A549 (cell line): ENCODE measurements at regions not wholly inside any gene's neighbourhood (a gene's known extent, or its start where the extent isn't known, plus 50 kb on each side); places are given as distances from the start of the nearest gene placed in this dataset.
"Not testable (repeated sequence)": the region's sequence is repeated elsewhere in the genome, so short reads cannot be mapped to it uniquely, and the experiment has no call there.

ENCODE experiments used
- ATAC-seq, 2 experiments: fragments of 200-7000 bp in 1 of 2; fragments of >200 bp in 1 of 2; cut with Nextera tagmentation in 1 of 2; cut with Tn5 transposase in 1 of 2; 3 replicates each; pipeline versions ENCODE4 v1.8.0 to v1.9.1; 2018 to 2020; ENCODE audit warnings: mild to moderate bottlenecking in 1 of 2, moderate library complexity in 1 of 2
- CTCF ChIA-PET: fragments of 300-600 bp; sonication (Branson Sonifier 250); formaldehyde crosslinking; extraction: SDS; loops from one replicate; lab custom pipeline; 2021; ENCODE audit warnings: antibody characterized with exemption, inconsistent platforms; lab: Yijun Ruan, JAX
- POLR2A ChIA-PET: fragments of 350-600 bp; formaldehyde crosslinking; extraction: SDS; loops from one replicate; lab custom pipeline; 2021; ENCODE audit warnings: antibody characterized with exemption, inconsistent platforms; lab: Yijun Ruan, JAX
- DNase-seq, 2 experiments: peaks; one replicate each; pipeline versions ENCODE4 v3.0.0 to v3.0.0-alpha.2; 2011 to 2016; ENCODE audit warnings: low read depth in 1 of 2, low spot score in 1 of 2
- FAIRE-seq: peaks from 2 replicates; lab custom pipeline; 2011; peaks lifted over from hg19 to GRCh38; lab: Jason Lieb, UNC
- H3K27ac ChIP-seq, 2 experiments: fragments of >200 bp; sonication (Bioruptor Twin); formaldehyde crosslinking; 3 replicates each; pipeline ENCODE4 v1.5.1; 2016 to 2017
- H3K4me1 ChIP-seq: fragments of >200 bp; sonication (Bioruptor Twin); formaldehyde crosslinking; 3 replicates; pipeline ENCODE4 v1.6.1; 2016
- H3K4me2 ChIP-seq: fragments of >200 bp; sonication (Bioruptor Twin); formaldehyde crosslinking; 3 replicates; pipeline ENCODE4 v1.6.1; 2016
- H3K4me3 ChIP-seq: fragments of >200 bp; sonication (Bioruptor Twin); formaldehyde crosslinking; 3 replicates; pipeline ENCODE4 v1.5.1; 2016
- H3K9me3 ChIP-seq: fragments of >200 bp; sonication (Bioruptor Twin); formaldehyde crosslinking; 3 replicates; pipeline ENCODE4 v1.6.1; 2016
- BHLHE40 ChIP-seq: IDR thresholded peaks from 2 replicates; pipeline ENCODE4 v1.6.1; 2012; ENCODE audit warnings: low read depth, low read length, inconsistent platforms
- CBX2 ChIP-seq: fragments of 200-600 bp; sonication (generic); IDR thresholded peaks from 2 replicates; pipeline ENCODE4 v1.6.1; 2016; ENCODE audit warnings: low read depth, mild to moderate bottlenecking, borderline replicate concordance
- CEBPB ChIP-seq, 2 experiments: fragments of >200 bp in 1 of 2; sonication (Bioruptor Twin) in 1 of 2; formaldehyde crosslinking in 1 of 2; IDR thresholded peaks; 2 replicates each; pipeline ENCODE4 v1.6.1; 2012 to 2016
- E2F6 ChIP-seq: IDR thresholded peaks from 2 replicates; pipeline ENCODE4 v1.6.1; 2012; ENCODE audit warnings: low read depth, borderline replicate concordance
- EHF ChIP-seq: fragments of 250-450 bp; sonication (Bioruptor Pico); IDR thresholded peaks from 2 replicates; pipeline ENCODE4 v1.5.0; 2020; ENCODE audit warnings: mild to moderate bottlenecking
- FOSB ChIP-seq: fragments of 250-450 bp; sonication (Bioruptor Pico); IDR thresholded peaks from 2 replicates; pipeline ENCODE4 v1.5.0; 2020; ENCODE audit warnings: mild to moderate bottlenecking, moderate library complexity
- FOXS1 ChIP-seq: fragments of 250-450 bp; sonication (Bioruptor Pico); IDR thresholded peaks from 2 replicates; pipeline ENCODE4 v1.5.0; 2020; ENCODE audit warnings: mild to moderate bottlenecking, moderate library complexity
- HDAC2 ChIP-seq: fragments of 200-600 bp; sonication (generic); IDR thresholded peaks from 2 replicates; pipeline ENCODE4 v1.6.1; 2016
- HEYL ChIP-seq: fragments of 250-450 bp; sonication (Bioruptor Pico); IDR thresholded peaks from 2 replicates; pipeline ENCODE4 v1.8.0; 2021; ENCODE audit warnings: mild to moderate bottlenecking, moderate library complexity
- KDM1A ChIP-seq: fragments of 200-600 bp; sonication (generic); IDR thresholded peaks from 2 replicates; pipeline ENCODE4 v1.6.1; 2016; ENCODE audit warnings: low read depth, mild to moderate bottlenecking
- KDM5A ChIP-seq: fragments of 200-600 bp; sonication (generic); IDR thresholded peaks from 2 replicates; pipeline ENCODE4 v1.6.1; 2016; ENCODE audit warnings: antibody characterized with exemption, mild to moderate bottlenecking
- MAFK ChIP-seq: fragments of 450-650 bp; IDR thresholded peaks from 2 replicates; pipeline ENCODE4 v1.6.1; 2014; ENCODE audit not compliant: partially characterized antibody
- MYC ChIP-seq: IDR thresholded peaks from 2 replicates; pipeline ENCODE4 v1.6.1; 2012; ENCODE audit warnings: mild to moderate bottlenecking, inconsistent platforms, low read length, improper control_type of control experiment, borderline replicate concordance
- NPAS2 ChIP-seq: fragments of 250-450 bp; sonication (Bioruptor Pico); IDR thresholded peaks from 2 replicates; pipeline ENCODE4 v1.8.0; 2022; ENCODE audit warnings: mild to moderate bottlenecking, moderate library complexity, borderline replicate concordance
- PBX3 ChIP-seq: IDR thresholded peaks from 2 replicates; pipeline ENCODE4 v1.6.1; 2012
- RAD21 ChIP-seq, 2 experiments: fragments of >200 bp in 1 of 2; sonication (Bioruptor Twin) in 1 of 2; formaldehyde crosslinking in 1 of 2; IDR thresholded peaks in 1 of 2; conservative IDR thresholded peaks in 1 of 2; 2 replicates in 1 of 2; 3 replicates in 1 of 2; pipeline ENCODE4 v1.6.1; 2012 to 2018; ENCODE audit warnings: inconsistent platforms in 1 of 2
- RCOR1 ChIP-seq: fragments of 150-350 bp; IDR thresholded peaks from 2 replicates; pipeline ENCODE4 v1.6.1; 2014; ENCODE audit warnings: antibody characterized with exemption, low read length, low read depth
- RFX5 ChIP-seq: fragments of 450-650 bp; IDR thresholded peaks from 2 replicates; pipeline ENCODE4 v1.7.1; 2014; ENCODE audit warnings: antibody characterized with exemption, mild to moderate bottlenecking, moderate library complexity
- RNF2 ChIP-seq: fragments of 200-600 bp; sonication (generic); IDR thresholded peaks from 2 replicates; pipeline ENCODE4 v1.6.1; 2016; ENCODE audit warnings: low read depth, mild to moderate bottlenecking, antibody characterized with exemption, moderate library complexity, borderline replicate concordance
- TFCP2L1 ChIP-seq: fragments of 250-450 bp; sonication (Bioruptor Pico); IDR thresholded peaks from 2 replicates; pipeline ENCODE4 v1.5.0; 2021; ENCODE audit warnings: mild to moderate bottlenecking
- TP53 ChIP-seq: fragments of 250-450 bp; sonication (Bioruptor Pico); IDR thresholded peaks from 2 replicates; pipeline ENCODE4 v1.5.0; 2021; ENCODE audit warnings: mild to moderate bottlenecking, moderate library complexity
- ZC3H11A ChIP-seq: fragments of 450-650 bp; IDR thresholded peaks from 2 replicates; pipeline ENCODE4 v1.6.1; 2014; ENCODE audit warnings: antibody characterized with exemption, mild to moderate bottlenecking
- WGBS: methylation state at CpG from one replicate; pipeline ENCODE4 v1.1.6; 2017; ENCODE audit errors: missing lambda C conversion rate; 5-methylcytosine and 5-hydroxymethylcytosine counted together

- no peak overlapping the region for H3K4me2 ChIP-seq
- no peak overlapping the region for H3K4me3 ChIP-seq
- 57% methylated on average over 5 of the region's 5 CpGs for WGBS
- ChIA-PET CTCF (interaction anchor here (1.3 to 10.0 kb wide), 2 partner anchors 231 to 256 kb away, joined by 3 to 237 read pairs; no protein-coding TSS in a partner anchor), POLR2A (no interaction called here)
- ATAC-seq (no peak), FAIRE-seq (no peak), DNase-seq (no peak)
- TF ChIP-seq KDM1A (no peak), RCOR1 (no peak), CBX2 (no peak), E2F6 (no peak), RAD21 (conservative IDR thresholded peaks at IDR 0.05 in 1 of 2, IDR thresholded peaks at IDR 0.05 in 1 of 2) (no peak), HDAC2 (no peak), ZC3H11A (no peak), FOXS1 (CRISPR knock-in tag) (no peak), EHF (CRISPR knock-in tag) (no peak), MYC (no peak), TFCP2L1 (CRISPR knock-in tag) (no peak), RNF2 (no peak), KDM5A (no peak), FOSB (no peak), BHLHE40 (no peak), CEBPB (IDR thresholded peaks at IDR 0.05) (no peak), RFX5 (no peak), MAFK (no peak)
- H3K4me1 ChIP-seq = no peaks in the 10 kb centered on the region
- no peaks in the 10 kb centered on the region for H3K9me3 ChIP-seq
- H3K27ac ChIP-seq = no peak overlapping the region
These were observed 128.7 kb upstream of the MB21D2 start for GRCh38 chr3:193046371-193046770.

GRCh38 chr3:193047461-193047860, 129.8 kb upstream of the MB21D2 start:
- CTCF ChIA-PET = not testable (repeated sequence)

GRCh38 chr3:193048127-193048526, 130.5 kb upstream of the MB21D2 start:
- FAIRE-seq = no peak
- WGBS = 5% methylated on average over 1 of the region's 1 CpG
- CTCF ChIA-PET = interaction anchor here (1.1 to 2.2 kb wide), 2 partner anchors 231 to 235 kb away, joined by 3 to 5 read pairs; no protein-coding TSS in a partner anchor

More at GRCh38 chr3:193047461-193047860, 129.8 kb upstream of the MB21D2 start:
- WGBS = 15% methylated on average over 1 of the region's 1 CpG
- H3K4me2 ChIP-seq, FAIRE-seq, H3K4me1 ChIP-seq, POLR2A ChIA-PET, H3K27ac ChIP-seq, H3K9me3 ChIP-seq, H3K4me3 ChIP-seq, ATAC-seq, DNase-seq: not testable (repeated sequence)

More at GRCh38 chr3:193048127-193048526, 130.5 kb upstream of the MB21D2 start:
- Histone ChIP-seq H3K4me3 (no peak overlapping the region), H3K4me2 (no peak overlapping the region)
- ATAC-seq = no peak
- POLR2A ChIA-PET = no interaction called here
- no peak for TF ChIP-seq ZC3H11A
- TF ChIP-seq NPAS2 (CRISPR knock-in tag) = no peak
- no peak for TF ChIP-seq PBX3
- TF ChIP-seq E2F6 = no peak
- no peak for TF ChIP-seq BHLHE40
- TF ChIP-seq MAFK = no peak
- TF ChIP-seq HEYL = no peak
- no peak for TF ChIP-seq EHF (CRISPR knock-in tag)
- TF ChIP-seq TP53 = no peak
- no peak for TF ChIP-seq CBX2
- TF ChIP-seq, all 56 proteins: peak for 0
- Histone ChIP-seq H3K4me1 (no peaks in the 10 kb centered on the region), H3K27ac (no peak overlapping the region), H3K9me3 (no peaks in the 10 kb centered on the region)
- DNase-seq = no peak
